ENCODE measurements at regions not wholly inside any gene's neighbourhood (a gene's known extent, or its start where the extent isn't known, plus 50 kb on each side); places are given as distances from the start of the nearest gene placed in this dataset.

DNA sequence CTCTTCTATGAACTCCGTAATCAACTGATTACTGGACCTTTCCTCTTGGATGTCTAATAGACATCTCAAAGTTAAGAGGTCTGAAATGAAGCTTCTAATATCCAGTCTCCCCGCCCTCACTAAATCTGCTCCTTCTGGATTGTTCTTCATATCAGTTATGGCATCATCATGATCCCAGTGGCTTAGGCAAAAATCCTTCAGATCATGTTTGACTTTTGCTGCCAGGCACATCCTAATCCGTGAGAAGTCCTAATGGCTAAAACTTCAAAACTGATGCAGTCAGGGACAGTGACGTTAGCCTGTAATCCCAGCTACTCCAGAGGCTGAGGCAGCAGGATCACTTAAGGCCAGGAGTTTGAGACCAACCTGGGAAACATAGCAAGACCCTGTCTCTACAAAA is 55.1 kb upstream of the GUCY1A1 start:
- TF ChIP-seq, protein P1, sequence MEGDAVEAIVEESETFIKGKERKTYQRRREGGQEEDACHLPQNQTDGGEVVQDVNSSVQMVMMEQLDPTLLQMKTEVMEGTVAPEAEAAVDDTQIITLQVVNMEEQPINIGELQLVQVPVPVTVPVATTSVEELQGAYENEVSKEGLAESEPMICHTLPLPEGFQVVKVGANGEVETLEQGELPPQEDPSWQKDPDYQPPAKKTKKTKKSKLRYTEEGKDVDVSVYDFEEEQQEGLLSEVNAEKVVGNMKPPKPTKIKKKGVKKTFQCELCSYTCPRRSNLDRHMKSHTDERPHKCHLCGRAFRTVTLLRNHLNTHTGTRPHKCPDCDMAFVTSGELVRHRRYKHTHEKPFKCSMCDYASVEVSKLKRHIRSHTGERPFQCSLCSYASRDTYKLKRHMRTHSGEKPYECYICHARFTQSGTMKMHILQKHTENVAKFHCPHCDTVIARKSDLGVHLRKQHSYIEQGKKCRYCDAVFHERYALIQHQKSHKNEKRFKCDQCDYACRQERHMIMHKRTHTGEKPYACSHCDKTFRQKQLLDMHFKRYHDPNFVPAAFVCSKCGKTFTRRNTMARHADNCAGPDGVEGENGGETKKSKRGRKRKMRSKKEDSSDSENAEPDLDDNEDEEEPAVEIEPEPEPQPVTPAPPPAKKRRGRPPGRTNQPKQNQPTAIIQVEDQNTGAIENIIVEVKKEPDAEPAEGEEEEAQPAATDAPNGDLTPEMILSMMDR (IDR thresholded peaks at IDR 0.05): no peak
- no peak for TF ChIP-seq EZH2 (IDR thresholded peaks at IDR 0.05; ENCODE audit: borderline replicate concordance, insufficient read depth, low read depth, low read length, poor library complexity, severe bottlenecking)
